ENCODE measurements at regions not wholly inside any gene's neighbourhood (a gene's known extent, or its start where the extent isn't known, plus 50 kb on each side); places are given as distances from the start of the nearest gene placed in this dataset.

- Histone ChIP-seq H2AFZ (ENCODE audit: low read length) (no peak overlapping the region), H3K4me1 (ENCODE audit: insufficient read depth, low read length, poor library complexity, severe bottlenecking) (no peaks in the 10 kb centered on the region), H3K4me3 (ENCODE audit: low read length, poor library complexity, severe bottlenecking) (no peak overlapping the region), H4K20me1 (ENCODE audit: insufficient read depth, low read length, poor library complexity, severe bottlenecking) (no peaks in the 10 kb centered on the region), H3K36me3 (ENCODE audit: insufficient read depth, low read length) (no peaks in the 10 kb centered on the region), H3F3A (ENCODE audit: low read depth) (no peaks in the 10 kb centered on the region), H3K79me2 (ENCODE audit: insufficient read depth, low read length) (no peaks in the 10 kb centered on the region), H3K4me2 (ENCODE audit: low read depth, low read length, poor library complexity, severe bottlenecking) (no peak overlapping the region), H3K27me3 (ENCODE audit: insufficient read depth, low read length, poor library complexity, severe bottlenecking) (no peaks in the 10 kb centered on the region), H3K9me2 (replicated peaks; ENCODE audit: low read depth, low read length) (no peaks in the 10 kb centered on the region), H3K9me3 (ENCODE audit: insufficient read depth, low read depth, low read length) (no peaks in the 10 kb centered on the region), H3K9ac (ENCODE audit: low read depth, low read length, poor library complexity, severe bottlenecking) (no peak overlapping the region)
- TF ChIP-seq CTCF (conservative IDR thresholded peaks at IDR 0.05; ENCODE audit: low read length) (no peak), EZH2phosphoT487 (IDR thresholded peaks at IDR 0.05; ENCODE audit: borderline replicate concordance) (no peak)
Measured at GRCh38 chr1:244237445-244237844, 186.4 kb downstream of the ZBTB18 start.

GRCh38 chr1:244239261-244239770, 188.2 kb downstream of the ZBTB18 start:
- no peaks in the 10 kb centered on the region for H3K36me3 ChIP-seq (ENCODE audit: insufficient read depth, low read length)
- no peak overlapping the region for H3K9ac ChIP-seq (ENCODE audit: low read depth, low read length, poor library complexity, severe bottlenecking)
- H4K20me1 ChIP-seq (ENCODE audit: insufficient read depth, low read length, poor library complexity, severe bottlenecking): no peaks in the 10 kb centered on the region
- H2AFZ ChIP-seq (ENCODE audit: low read length): no peak overlapping the region
- no peaks in the 10 kb centered on the region for H3K9me3 ChIP-seq (ENCODE audit: insufficient read depth, low read depth, low read length)
- H3K9me2 ChIP-seq (replicated peaks; ENCODE audit: low read depth, low read length): no peaks in the 10 kb centered on the region
- no peaks in the 10 kb centered on the region for H3K27me3 ChIP-seq (ENCODE audit: insufficient read depth, low read length, poor library complexity, severe bottlenecking)
- TF ChIP-seq CTCF (conservative IDR thresholded peaks at IDR 0.05; ENCODE audit: low read length) (no peak), EZH2phosphoT487 (IDR thresholded peaks at IDR 0.05; ENCODE audit: borderline replicate concordance) (no peak)
- H3K4me3 ChIP-seq (ENCODE audit: low read length, poor library complexity, severe bottlenecking): no peak overlapping the region
- H3K4me2 ChIP-seq (ENCODE audit: low read depth, low read length, poor library complexity, severe bottlenecking): no peak overlapping the region
- H3K4me1 ChIP-seq (ENCODE audit: insufficient read depth, low read length, poor library complexity, severe bottlenecking): no peaks in the 10 kb centered on the region
- H3F3A ChIP-seq (ENCODE audit: low read depth): no peaks in the 10 kb centered on the region
- H3K79me2 ChIP-seq (ENCODE audit: insufficient read depth, low read length): no peaks in the 10 kb centered on the region

GRCh38 chr1:244241438-244241837, 190.4 kb downstream of the ZBTB18 start:
- no peak overlapping the region for H3K4me2 ChIP-seq (ENCODE audit: low read depth, low read length, poor library complexity, severe bottlenecking)
- H3K9ac ChIP-seq (ENCODE audit: low read depth, low read length, poor library complexity, severe bottlenecking): no peak overlapping the region
- no peaks in the 10 kb centered on the region for H3K27me3 ChIP-seq (ENCODE audit: insufficient read depth, low read length, poor library complexity, severe bottlenecking)
- H3K4me1 ChIP-seq (ENCODE audit: insufficient read depth, low read length, poor library complexity, severe bottlenecking): no peaks in the 10 kb centered on the region
- no peaks in the 10 kb centered on the region for H3K9me3 ChIP-seq (ENCODE audit: insufficient read depth, low read depth, low read length)
- H3F3A ChIP-seq (ENCODE audit: low read depth): no peaks in the 10 kb centered on the region
- no peaks in the 10 kb centered on the region for H4K20me1 ChIP-seq (ENCODE audit: insufficient read depth, low read length, poor library complexity, severe bottlenecking)
- no peaks in the 10 kb centered on the region for H3K79me2 ChIP-seq (ENCODE audit: insufficient read depth, low read length)
- no peaks in the 10 kb centered on the region for H3K9me2 ChIP-seq (replicated peaks; ENCODE audit: low read depth, low read length)
- no peak overlapping the region for H2AFZ ChIP-seq (ENCODE audit: low read length)
- TF ChIP-seq EZH2phosphoT487 (IDR thresholded peaks at IDR 0.05; ENCODE audit: borderline replicate concordance) (no peak), CTCF (conservative IDR thresholded peaks at IDR 0.05; ENCODE audit: low read length) (no peak)
- H3K36me3 ChIP-seq (ENCODE audit: insufficient read depth, low read length): no peaks in the 10 kb centered on the region
- H3K4me3 ChIP-seq (ENCODE audit: low read length, poor library complexity, severe bottlenecking): no peak overlapping the region

Measured in Loucy (cell line).